ENCODE measurements at regions not wholly inside any gene's neighbourhood (a gene's known extent, or its start where the extent isn't known, plus 50 kb on each side); places are given as distances from the start of the nearest gene placed in this dataset.

- CTCF ChIA-PET = no interaction called here
These were observed 317.9 kb upstream of the ATP2B1 start for GRCh38 chr12:90026516-90026915.

GRCh38 chr12:90024262-90024661 lies 315.6 kb upstream of the ATP2B1 start:
- DNase-seq (ENCODE audit: low spot score) = no peak
- no peak overlapping the region for H3K27ac ChIP-seq
- CTCF ChIA-PET = no interaction called here
- TF ChIP-seq CTCF (conservative IDR thresholded peaks at IDR 0.05; ENCODE audit: low read depth) = no peak
- POLR2A ChIA-PET (ENCODE audit: low non-redundant PET) = no interaction called here

More at GRCh38 chr12:90026516-90026915, 317.9 kb upstream of the ATP2B1 start:
- DNase-seq (ENCODE audit: low spot score) = no peak
- no peak overlapping the region for H3K27ac ChIP-seq
- TF ChIP-seq CTCF (conservative IDR thresholded peaks at IDR 0.05; ENCODE audit: low read depth) = no peak
- POLR2A ChIA-PET (ENCODE audit: low non-redundant PET) = no interaction called here

GRCh38 chr12:90023207-90023900 lies 314.7 kb upstream of the ATP2B1 start:
- CTCF ChIA-PET = interaction anchor here (0.7 to 0.8 kb wide), 3 partner anchors 80 to 588 kb away, joined by 3 to 4 read pairs (median 4); no protein-coding TSS in a partner anchor

GRCh38 chr12:90021795-90022440 lies 313.3 kb upstream of the ATP2B1 start:
- TF ChIP-seq CTCF (conservative IDR thresholded peaks at IDR 0.05; ENCODE audit: low read depth) = no peak
- POLR2A ChIA-PET (ENCODE audit: low non-redundant PET) = no interaction called here
- CTCF ChIA-PET = interaction anchor here (0.5 kb wide), 1 partner anchor 400 kb away, joined by 3 read pairs; no protein-coding TSS in a partner anchor
- no peak overlapping the region for H3K27ac ChIP-seq
- DNase-seq (ENCODE audit: low spot score) = no peak

More at GRCh38 chr12:90023207-90023900, 314.7 kb upstream of the ATP2B1 start:
- POLR2A ChIA-PET (ENCODE audit: low non-redundant PET) = no interaction called here
- no peak for DNase-seq (ENCODE audit: low spot score)
- no peak for TF ChIP-seq CTCF (conservative IDR thresholded peaks at IDR 0.05; ENCODE audit: low read depth)
- no peak overlapping the region for H3K27ac ChIP-seq

GRCh38 chr12:90020881-90021280 lies 312.2 kb upstream of the ATP2B1 start:
- ChIA-PET POLR2A (ENCODE audit: low non-redundant PET) (no interaction called here), CTCF (no interaction called here)
- DNase-seq (ENCODE audit: low spot score) = no peak
- no peak for TF ChIP-seq CTCF (conservative IDR thresholded peaks at IDR 0.05; ENCODE audit: low read depth)
- no peak overlapping the region for H3K27ac ChIP-seq

- DNase-seq (ENCODE audit: low spot score) = no peak
- H3K27ac ChIP-seq = no peak overlapping the region
- POLR2A ChIA-PET (ENCODE audit: low non-redundant PET) = no interaction called here
- TF ChIP-seq CTCF (conservative IDR thresholded peaks at IDR 0.05; ENCODE audit: low read depth) = no peak
- CTCF ChIA-PET = no interaction called here
These were observed 311.8 kb upstream of the ATP2B1 start for GRCh38 chr12:90020436-90020835.
